ENCODE measurements at regions not wholly inside any gene's neighbourhood (a gene's known extent, or its start where the extent isn't known, plus 50 kb on each side); places are given as distances from the start of the nearest gene placed in this dataset.

DNA sequence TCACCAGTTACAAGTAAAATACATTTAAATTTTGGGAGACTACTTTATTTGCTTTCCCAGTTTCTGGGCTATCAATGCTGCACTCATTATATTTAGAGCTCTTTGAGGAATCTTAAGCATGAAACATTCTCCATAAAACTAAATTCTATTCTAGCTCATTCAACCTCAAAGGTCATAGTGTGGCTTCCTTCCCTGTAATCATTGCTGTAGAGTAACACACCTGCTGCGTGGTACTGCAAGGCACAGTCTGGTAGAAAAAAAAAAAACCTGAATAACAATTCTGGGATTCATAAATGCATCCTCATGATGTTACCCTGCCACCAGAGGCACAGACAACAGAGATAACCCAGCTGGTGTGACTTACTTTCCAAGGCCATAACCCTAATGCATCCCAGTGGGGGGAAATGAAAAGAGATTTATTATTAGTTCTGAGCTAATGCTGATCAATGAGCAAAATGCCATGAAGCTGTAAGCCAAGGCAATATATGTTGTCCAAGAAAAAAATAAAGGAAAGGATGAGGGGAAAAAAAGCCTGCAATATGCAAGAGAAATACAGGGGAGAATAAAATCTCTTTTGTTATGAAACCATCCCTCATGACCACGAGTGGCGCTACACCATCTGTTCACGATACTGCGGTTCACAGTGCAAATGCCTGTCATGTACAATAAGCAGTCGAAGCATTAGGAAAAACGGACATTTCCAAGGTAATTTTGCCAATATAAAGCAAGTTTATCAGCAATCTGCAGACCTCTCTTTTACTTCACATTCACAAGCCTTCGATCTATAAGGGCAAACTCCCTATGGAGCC, 1481.6 kb upstream of the PIK3C3 start:
- Histone ChIP-seq H3K36me3 (ENCODE audit: insufficient read depth) (no peaks in the 10 kb centered on the region), H3K27ac (ENCODE audit: low read depth) (no peak overlapping the region), H3K4me3 (ENCODE audit: low read depth, low read length) (no peak overlapping the region), H3K4me1 (ENCODE audit: insufficient read depth) (no peaks in the 10 kb centered on the region)
- no peak for DNase-seq (ENCODE audit: extremely low spot score)
- WGBS = 79% methylated on average over 8 of the region's 8 CpGs

DNA sequence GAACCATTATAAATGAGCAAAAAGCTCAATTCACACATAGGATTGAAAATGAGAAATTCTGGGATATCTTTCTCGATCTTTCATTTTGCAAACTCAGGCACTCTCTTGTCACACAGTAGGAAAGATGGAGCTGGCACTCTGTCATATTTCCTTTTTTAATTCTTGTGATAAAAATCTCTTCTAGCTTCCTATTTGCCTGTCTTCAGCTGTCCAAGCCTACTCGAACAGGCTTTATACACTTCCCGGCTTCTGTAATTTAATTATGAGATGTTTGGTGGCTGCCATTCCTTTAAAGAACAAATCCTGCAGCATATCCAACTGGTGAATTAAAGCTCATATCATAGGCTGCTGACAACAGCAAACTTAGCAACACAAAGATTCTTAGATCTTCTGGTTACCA, 1484.3 kb upstream of the PIK3C3 start:
- Histone ChIP-seq H3K36me3 (ENCODE audit: insufficient read depth) (no peaks in the 10 kb centered on the region), H3K27ac (ENCODE audit: low read depth) (no peak overlapping the region), H3K4me3 (ENCODE audit: low read depth, low read length) (no peak overlapping the region), H3K4me1 (ENCODE audit: insufficient read depth) (no peaks in the 10 kb centered on the region)
- 76% methylated on average over 3 of the region's 3 CpGs for WGBS
- DNase-seq (ENCODE audit: extremely low spot score) = no peak

DNA sequence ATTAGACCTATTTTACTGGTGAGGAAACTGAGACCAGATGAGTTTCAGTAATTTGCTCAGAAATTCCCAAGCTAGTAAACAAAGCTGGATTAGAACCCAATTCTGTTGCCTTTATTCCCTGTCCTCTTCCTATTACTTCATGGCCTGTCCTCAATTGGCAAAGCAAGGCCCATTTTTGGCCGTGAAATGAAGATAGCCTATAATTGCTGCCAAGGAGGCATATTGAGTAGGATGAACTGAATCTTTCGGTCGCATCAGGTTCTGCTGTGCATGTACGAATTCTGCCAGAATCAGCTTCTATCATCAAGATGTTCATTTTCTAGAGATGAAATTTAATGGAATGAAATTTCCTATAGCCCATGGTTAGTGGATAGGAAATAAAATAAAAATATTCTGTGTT, 1485.2 kb upstream of the PIK3C3 start:
- Histone ChIP-seq H3K4me1 (ENCODE audit: insufficient read depth) (no peaks in the 10 kb centered on the region), H3K4me3 (ENCODE audit: low read depth, low read length) (no peak overlapping the region), H3K27ac (ENCODE audit: low read depth) (no peak overlapping the region), H3K36me3 (ENCODE audit: insufficient read depth) (no peaks in the 10 kb centered on the region)
- DNase-seq (ENCODE audit: extremely low spot score) = no peak
- 94% methylated on average over 4 of the region's 4 CpGs for WGBS

DNA sequence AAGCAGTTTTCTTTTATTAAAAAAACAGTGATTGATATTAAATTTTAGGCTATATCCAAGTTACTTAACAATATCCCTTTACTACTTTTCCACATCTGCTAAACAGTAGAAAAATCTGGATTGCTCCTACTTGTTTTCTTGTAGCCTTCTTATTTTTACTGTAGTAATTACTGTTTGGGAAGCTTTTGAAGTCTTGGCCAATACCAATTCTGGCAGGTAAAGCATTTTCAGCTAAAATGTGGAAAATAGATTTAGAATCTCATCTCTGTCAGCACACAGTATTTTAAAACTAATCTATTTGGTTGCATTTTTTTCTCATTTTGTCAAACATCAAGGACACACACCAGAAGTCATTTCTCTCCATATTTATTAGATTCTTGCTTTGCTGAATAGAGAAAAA, 1485.7 kb upstream of the PIK3C3 start:
- Histone ChIP-seq H3K36me3 (ENCODE audit: insufficient read depth) (no peaks in the 10 kb centered on the region), H3K4me1 (ENCODE audit: insufficient read depth) (no peaks in the 10 kb centered on the region), H3K4me3 (ENCODE audit: low read depth, low read length) (no peak overlapping the region), H3K27ac (ENCODE audit: low read depth) (no peak overlapping the region)
- DNase-seq (ENCODE audit: extremely low spot score) = no peak

DNA sequence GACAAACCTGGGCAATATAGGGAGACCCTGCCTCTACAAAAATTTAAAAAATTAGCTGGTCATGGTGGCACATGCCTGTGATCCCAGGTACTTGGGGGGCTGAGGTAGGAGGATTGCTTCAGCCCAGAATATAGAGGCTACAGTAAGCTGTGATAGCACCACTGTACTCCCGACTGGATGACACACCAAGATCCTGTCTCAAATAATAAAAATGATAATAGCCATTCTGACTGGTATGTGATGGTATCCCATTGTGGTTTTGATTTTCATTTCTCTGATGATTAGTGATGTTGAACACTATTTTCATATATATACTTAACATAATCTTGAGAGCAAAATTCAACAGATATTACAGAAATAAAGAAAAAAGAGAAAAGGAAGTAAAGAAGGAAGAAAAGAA, 1491.0 kb upstream of the PIK3C3 start:
- Histone ChIP-seq H3K4me3 (ENCODE audit: low read depth, low read length) (no peak overlapping the region), H3K36me3 (ENCODE audit: insufficient read depth) (no peaks in the 10 kb centered on the region), H3K4me1 (ENCODE audit: insufficient read depth) (no peaks in the 10 kb centered on the region), H3K27ac (ENCODE audit: low read depth) (no peak overlapping the region)
- 79% methylated on average over 1 of the region's 1 CpG for WGBS
- no peak for DNase-seq (ENCODE audit: extremely low spot score)

DNA sequence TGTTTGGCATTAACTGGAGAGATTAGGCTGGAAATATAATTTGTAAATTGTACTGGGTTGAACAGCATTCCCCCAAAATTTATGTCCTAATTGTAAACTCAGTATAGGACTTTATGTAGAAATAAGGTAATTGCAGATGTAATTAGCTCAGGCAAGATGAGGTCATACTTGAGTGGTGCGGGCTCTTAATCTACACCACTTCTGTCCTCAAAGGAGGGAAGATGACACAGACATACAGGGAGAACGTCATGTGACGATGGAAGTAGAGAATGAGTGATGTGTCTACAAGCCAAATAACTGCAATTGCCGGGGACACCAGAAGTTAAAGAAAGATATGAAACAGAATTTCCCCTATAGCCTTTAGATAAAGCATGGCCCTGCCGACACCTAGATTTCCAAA, 1501.1 kb upstream of the PIK3C3 start:
- no peak for DNase-seq (ENCODE audit: extremely low spot score)
- no peak overlapping the region for H3K27ac ChIP-seq (ENCODE audit: low read depth)
- H3K36me3 ChIP-seq (ENCODE audit: insufficient read depth) = no peaks in the 10 kb centered on the region
- H3K4me3 ChIP-seq (ENCODE audit: low read depth, low read length) = no peak overlapping the region
- H3K4me1 ChIP-seq (ENCODE audit: insufficient read depth) = no peaks in the 10 kb centered on the region
- WGBS = 94% methylated on average over 5 of the region's 5 CpGs

DNA sequence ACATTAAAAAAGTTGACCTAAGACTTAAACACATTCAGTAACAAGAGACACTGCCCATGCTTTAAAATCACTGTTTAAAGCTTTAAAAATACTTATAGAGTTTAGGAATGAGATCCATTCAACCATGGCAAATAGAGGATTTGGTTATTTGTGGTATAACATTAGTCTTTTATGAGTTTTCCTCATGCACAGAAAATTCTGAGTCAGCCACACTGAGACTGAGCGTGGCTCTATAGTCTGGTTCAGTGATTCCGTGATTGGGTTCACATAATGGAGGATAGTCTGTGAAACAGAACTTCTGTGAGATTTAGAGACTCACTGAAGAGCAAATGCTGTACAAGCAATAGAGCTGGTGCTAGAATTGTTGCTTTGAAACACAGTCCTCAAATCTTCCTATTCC, 1502.4 kb upstream of the PIK3C3 start:
- Histone ChIP-seq H3K4me3 (ENCODE audit: low read depth, low read length) (no peak overlapping the region), H3K36me3 (ENCODE audit: insufficient read depth) (no peaks in the 10 kb centered on the region), H3K27ac (ENCODE audit: low read depth) (no peak overlapping the region), H3K4me1 (ENCODE audit: insufficient read depth) (no peaks in the 10 kb centered on the region)
- no peak for DNase-seq (ENCODE audit: extremely low spot score)
- 94% methylated on average over 2 of the region's 2 CpGs for whole genome bisulfite sequencing

DNA sequence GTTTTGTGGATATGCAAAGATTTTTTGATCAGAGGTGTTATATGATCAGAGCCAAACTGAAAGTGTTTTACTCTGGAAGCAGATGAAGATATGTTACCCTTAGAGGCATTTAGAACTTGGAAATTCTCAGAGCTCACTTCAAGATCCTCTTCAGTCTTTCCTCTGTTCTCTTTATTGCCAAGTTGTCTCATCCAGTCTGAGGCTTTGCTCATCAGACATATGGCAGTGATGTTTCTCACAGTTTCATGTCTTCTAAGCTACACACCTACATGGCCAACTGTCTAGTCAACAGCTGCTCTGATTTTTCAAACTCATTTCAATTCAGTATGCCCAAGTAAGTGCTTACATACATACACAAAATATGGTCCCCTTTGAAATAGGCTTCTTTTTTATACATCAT, 1504.3 kb upstream of the PIK3C3 start:
- no peaks in the 10 kb centered on the region for H3K4me1 ChIP-seq (ENCODE audit: insufficient read depth)
- no peak overlapping the region for H3K4me3 ChIP-seq (ENCODE audit: low read depth, low read length)

DNA sequence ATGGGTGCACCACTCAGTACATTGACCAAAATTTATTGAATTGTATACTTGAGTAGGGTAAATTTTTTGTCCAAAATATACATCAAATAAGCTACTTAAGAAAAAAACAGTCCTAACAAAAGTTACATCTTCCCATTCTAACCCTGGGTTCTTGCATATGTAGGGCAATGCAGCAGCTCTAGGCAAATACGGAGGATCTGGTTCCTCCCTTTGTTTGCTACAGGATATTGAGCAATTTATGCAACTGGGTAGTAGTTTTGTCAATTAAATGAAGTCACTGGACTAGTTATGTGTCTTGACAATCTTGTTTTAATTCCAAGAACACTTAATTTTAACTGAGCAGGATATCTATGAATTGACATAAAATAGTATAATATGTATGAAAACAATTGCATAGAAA, 1507.2 kb upstream of the PIK3C3 start:
- H3K4me1 ChIP-seq (ENCODE audit: insufficient read depth) = no peaks in the 10 kb centered on the region
- H3K27ac ChIP-seq (ENCODE audit: low read depth) = no peak overlapping the region
- no peak overlapping the region for H3K4me3 ChIP-seq (ENCODE audit: low read depth, low read length)
- no peak for DNase-seq (ENCODE audit: extremely low spot score)
- H3K36me3 ChIP-seq (ENCODE audit: insufficient read depth) = no peaks in the 10 kb centered on the region
- WGBS = 69% methylated on average over 1 of the region's 1 CpG

More for the DNA sequence above, 1504.3 kb upstream of the PIK3C3 start:
- Histone ChIP-seq H3K36me3 (ENCODE audit: insufficient read depth) (no peaks in the 10 kb centered on the region), H3K27ac (ENCODE audit: low read depth) (no peak overlapping the region)
- DNase-seq (ENCODE audit: extremely low spot score) = no peak

DNA sequence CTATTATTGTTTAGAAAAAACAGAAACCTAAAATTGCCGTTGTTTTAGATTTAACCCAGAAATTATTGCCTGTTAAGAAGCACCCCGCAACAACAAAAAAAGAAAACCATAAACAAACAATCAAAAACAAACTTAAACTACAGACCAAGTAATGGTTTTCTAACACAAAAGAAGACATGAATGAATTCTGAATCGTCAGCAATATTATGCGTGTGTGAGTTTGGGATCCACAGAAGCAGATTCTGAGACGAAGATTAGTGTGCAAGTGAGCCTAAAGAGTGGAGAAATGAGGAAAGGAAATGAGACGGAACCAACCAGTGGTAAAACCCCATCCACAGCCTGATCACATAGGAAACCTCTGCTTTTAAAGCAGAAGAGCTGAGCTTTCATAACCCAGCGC, 1514.9 kb upstream of the PIK3C3 start:
- WGBS = 93% methylated on average over 7 of the region's 7 CpGs
- DNase-seq (ENCODE audit: extremely low spot score) = no peak
- H3K4me3 ChIP-seq (ENCODE audit: low read depth, low read length) = no peak overlapping the region
- H3K27ac ChIP-seq (ENCODE audit: low read depth) = no peak overlapping the region
- H3K36me3 ChIP-seq (ENCODE audit: insufficient read depth) = no peaks in the 10 kb centered on the region
- no peaks in the 10 kb centered on the region for H3K4me1 ChIP-seq (ENCODE audit: insufficient read depth)

DNA sequence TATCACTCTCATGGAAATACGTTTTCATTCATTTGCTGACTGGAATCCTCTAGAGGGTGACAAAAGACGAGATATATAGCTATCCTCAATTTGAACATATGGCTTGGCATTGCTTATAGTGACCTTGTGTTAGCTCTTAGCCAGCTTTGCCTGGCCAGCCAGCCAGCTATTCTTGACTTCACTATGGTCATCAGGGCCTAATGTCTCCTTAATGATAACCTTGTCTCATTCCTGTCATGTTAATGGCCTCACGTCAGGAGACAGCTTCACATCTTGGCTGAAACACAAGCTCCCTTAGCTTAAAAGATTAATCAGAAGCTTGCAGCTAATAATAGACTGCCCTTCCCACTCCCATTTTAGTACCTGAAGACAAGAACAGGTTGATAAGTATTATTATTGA, 1517.5 kb upstream of the PIK3C3 start:
- Histone ChIP-seq H3K4me3 (ENCODE audit: low read depth, low read length) (no peak overlapping the region), H3K4me1 (ENCODE audit: insufficient read depth) (no peaks in the 10 kb centered on the region), H3K36me3 (ENCODE audit: insufficient read depth) (no peaks in the 10 kb centered on the region), H3K27ac (ENCODE audit: low read depth) (no peak overlapping the region)
- 64% methylated on average over 3 of the region's 3 CpGs for WGBS
- DNase-seq (ENCODE audit: extremely low spot score) = no peak

DNA sequence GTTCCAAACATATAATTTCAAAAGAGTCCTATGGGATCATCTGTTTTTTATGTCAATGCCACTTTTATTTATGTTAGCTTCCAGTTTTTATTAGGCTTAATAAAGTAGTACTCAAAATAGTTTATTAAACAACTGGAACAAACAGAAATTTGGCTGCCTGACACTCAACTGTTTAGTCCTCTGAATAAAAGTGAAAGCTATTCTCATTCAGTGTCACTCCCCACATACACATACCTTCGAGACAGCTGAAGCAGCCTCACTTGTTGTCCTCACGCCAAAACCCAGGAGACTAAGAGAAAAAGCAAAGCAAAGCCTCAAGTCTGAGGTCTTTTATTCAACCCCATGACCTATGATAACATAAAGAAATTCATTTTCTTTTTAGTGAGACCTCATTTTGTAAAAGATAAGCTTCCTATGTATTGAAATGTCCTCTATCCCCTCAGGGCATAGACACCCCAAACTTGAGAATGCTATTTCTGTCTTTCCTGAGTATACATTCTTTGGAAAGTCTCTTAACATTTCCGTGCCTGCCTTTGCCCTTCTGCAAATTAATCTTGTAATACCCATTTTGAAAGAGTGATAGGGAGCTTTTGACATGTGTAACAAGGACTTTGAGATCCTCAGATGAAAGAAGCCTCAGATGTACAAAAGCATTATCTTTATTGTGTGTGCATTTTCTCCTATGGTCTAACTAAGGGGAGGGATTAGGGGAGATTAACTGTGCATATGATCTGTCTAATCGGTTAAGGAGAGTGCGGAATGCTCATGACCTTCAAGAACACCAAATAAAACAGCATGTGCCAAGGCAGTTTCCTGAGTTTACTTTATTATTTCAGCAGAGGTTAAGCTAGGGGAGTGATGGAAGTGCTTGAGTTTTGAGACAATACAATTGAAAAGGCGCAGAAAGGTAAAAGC, 1523.7 kb upstream of the PIK3C3 start:
- H3K4me3 ChIP-seq (ENCODE audit: low read depth, low read length) = no peak overlapping the region
- no peaks in the 10 kb centered on the region for H3K4me1 ChIP-seq (ENCODE audit: insufficient read depth)
- DNase-seq (ENCODE audit: extremely low spot score) = no peak
- WGBS = 37% methylated on average over 6 of the region's 6 CpGs
- no peaks in the 10 kb centered on the region for H3K36me3 ChIP-seq (ENCODE audit: insufficient read depth)
- no peak overlapping the region for H3K27ac ChIP-seq (ENCODE audit: low read depth)

DNA sequence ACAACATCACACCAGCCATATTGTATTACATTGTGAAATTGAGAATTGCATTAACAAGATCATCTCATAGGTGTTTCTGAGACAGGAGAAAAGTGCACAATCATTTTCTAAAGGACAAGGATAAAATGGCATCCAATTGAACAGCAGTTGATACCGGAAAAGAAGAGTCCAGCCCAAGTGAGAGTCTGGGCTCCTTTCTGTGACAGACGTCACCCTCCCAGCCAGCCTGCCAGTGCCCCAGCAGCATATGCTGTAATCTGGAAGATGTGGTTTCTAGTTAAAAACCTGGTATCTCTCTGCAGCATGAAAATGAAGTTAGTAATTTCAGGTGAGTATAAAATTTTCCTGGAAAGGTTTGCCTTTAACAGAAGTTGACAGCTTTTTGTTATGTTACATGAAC, 1531.7 kb upstream of the PIK3C3 start:
- DNase-seq (ENCODE audit: extremely low spot score) = no peak
- H3K27ac ChIP-seq (ENCODE audit: low read depth) = no peak overlapping the region
- WGBS = 93% methylated on average over 2 of the region's 2 CpGs
- H3K4me3 ChIP-seq (ENCODE audit: low read depth, low read length) = no peak overlapping the region
- no peaks in the 10 kb centered on the region for H3K4me1 ChIP-seq (ENCODE audit: insufficient read depth)
- no peaks in the 10 kb centered on the region for H3K36me3 ChIP-seq (ENCODE audit: insufficient read depth)

DNA sequence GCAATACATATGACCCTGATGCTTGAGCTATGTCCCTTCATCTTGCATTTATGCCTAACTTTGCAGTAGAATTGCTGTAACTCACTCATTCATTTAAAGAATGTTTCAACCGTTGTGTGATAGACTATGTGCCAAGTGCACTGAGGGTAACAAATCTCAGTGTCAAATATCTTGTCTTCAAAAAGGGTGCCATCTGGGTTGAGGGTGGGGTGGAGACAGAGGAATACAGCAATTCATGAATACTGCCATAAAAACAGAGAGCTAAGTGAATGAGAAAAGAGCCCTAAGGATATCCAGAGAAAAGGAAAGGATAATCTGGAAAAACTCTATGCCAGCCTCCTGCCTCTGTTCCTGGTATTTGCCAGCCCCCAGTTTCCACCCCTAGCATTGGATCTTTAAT, 1534.4 kb upstream of the PIK3C3 start:
- Histone ChIP-seq H3K4me1 (ENCODE audit: insufficient read depth) (no peaks in the 10 kb centered on the region), H3K4me3 (ENCODE audit: low read depth, low read length) (no peak overlapping the region), H3K36me3 (ENCODE audit: insufficient read depth) (no peaks in the 10 kb centered on the region), H3K27ac (ENCODE audit: low read depth) (no peak overlapping the region)
- 78% methylated on average over 1 of the region's 1 CpG for WGBS
- DNase-seq (ENCODE audit: extremely low spot score) = no peak
